Activated T-cell treated with anti-CD3 and anti-CD28 coated beads for 48 hours (primary cell): ENCODE measurements at regions not wholly inside any gene's neighbourhood (a gene's known extent, or its start where the extent isn't known, plus 50 kb on each side); places are given as distances from the start of the nearest gene placed in this dataset.
"Not testable (repeated sequence)": the region's sequence is repeated elsewhere in the genome, so short reads cannot be mapped to it uniquely, and the experiment has no call there.

Experiments used
- DNase-seq: peaks from one replicate; pipeline ENCODE4 v3.0.0-alpha.2; 2020; ENCODE audit warnings: low read depth

DNA sequence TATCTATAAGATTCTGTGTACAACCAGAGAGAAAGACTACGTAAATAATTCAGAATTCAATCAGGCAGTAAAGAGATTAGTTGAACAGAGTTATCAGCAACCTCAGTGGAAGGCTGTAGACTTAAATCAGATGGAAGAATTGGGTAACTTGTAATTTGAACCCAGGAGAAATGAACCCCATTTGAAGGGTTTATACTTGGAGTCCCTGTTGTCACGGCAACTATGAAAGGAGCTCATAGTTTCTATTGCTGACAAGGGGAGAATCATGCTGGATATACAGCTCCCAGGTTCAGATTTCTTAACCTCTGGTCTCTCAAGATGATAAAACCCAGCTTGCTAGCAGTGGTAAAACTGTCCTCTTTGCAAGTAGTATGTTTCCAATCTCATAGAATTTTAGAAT, 54.4 kb upstream of the BMP4 start:
- no peak for DNase-seq

DNA sequence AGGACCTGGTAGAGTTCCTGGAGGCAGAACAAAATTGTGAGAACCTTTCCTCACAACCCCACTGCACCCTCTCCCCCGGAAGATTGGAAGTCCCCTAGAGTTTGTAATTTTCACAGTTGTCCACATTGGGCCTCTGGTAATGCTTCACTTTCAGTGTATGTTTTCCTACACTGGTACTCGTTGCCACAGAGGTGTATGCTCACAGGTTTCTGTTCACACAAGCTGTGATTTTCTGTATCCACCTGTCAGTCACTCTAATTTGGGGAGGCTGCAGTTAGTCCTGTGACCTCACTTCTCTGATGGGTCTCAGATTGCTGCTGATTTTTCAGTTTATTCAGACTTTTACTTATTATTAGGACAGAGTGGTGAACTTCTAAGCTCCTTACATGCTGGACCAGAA, 66.4 kb upstream of the BMP4 start:
- no peak for DNase-seq

DNA sequence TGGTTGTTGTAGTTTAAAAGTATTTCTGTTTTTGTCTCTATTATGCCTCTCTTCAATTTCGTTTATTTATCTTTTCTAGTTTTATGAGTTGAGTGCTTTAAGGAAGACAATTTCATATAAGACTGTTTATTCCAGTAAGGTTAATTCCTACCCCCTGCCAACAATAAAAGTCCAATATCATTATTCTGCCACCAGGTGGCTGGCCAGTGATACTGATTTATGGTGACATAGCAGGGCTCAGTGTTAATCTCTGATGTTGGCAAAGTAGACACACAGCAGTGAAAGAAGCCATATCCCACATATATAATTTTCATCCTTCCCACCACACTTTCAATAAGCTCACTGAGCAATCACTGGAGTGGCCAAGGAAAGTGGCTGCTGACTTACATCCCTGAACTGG, 69.0 kb upstream of the BMP4 start:
- DNase-seq = no peak

DNA sequence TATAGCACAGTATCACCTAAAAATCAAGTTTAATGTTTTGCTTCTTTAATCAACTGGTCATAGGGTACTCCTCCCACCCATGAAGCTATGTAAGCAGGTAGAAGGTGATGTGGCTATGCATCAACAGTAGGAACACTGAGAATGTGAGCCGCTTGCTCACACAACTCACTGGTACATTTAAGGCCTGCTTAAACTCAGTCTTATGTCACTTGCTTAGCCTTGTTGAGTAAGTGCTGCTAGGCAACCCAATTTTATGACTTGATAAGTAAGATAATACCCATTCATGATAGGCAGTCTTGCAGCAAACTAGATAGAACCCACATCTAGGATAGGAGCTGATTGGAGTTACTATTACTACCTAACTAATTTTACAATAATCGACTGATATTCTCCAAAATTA, 70.0 kb upstream of the BMP4 start:
- no peak for DNase-seq

DNA sequence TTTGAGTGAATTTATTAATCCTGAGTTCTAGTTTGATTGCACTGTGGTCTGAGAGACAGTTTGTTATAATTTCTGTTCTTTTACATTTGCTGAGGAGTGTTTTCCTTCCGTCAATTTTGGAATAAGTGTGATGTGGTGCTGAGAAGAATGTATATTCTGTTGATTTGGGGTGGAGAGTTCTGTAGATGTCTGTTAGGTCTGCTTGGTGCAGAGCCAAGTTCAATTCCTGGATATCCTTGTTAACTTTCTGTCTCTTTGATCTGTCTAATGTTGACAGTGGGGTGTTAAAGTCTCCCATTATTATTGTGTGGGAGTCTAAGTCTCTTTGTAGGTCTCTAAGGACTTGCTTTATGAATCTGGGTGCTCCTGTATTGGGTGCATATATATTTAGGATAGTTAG, 74.4 kb upstream of the BMP4 start:
- DNase-seq = not testable (repeated sequence)

DNA sequence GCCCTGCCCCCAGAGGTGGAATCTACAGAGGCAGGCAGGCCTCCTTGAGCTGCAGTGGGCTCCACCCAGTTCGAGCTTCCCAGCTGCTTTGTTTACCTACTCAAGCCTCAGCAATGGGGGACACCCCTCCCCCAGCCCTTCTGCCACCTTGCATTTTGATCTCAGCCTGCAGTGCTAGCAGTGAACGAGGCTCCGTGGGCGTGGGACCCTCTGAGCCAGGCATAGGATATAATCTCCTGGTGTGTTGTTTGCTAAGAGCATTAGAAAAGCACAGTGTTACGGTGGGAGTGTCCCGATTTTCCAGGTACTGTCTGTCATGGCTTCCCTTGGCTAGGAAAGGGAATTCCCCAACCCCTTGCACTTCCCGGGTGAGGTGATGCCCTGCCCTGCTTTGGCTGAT, 76.7 kb upstream of the BMP4 start:
- DNase-seq = not testable (repeated sequence)

DNA sequence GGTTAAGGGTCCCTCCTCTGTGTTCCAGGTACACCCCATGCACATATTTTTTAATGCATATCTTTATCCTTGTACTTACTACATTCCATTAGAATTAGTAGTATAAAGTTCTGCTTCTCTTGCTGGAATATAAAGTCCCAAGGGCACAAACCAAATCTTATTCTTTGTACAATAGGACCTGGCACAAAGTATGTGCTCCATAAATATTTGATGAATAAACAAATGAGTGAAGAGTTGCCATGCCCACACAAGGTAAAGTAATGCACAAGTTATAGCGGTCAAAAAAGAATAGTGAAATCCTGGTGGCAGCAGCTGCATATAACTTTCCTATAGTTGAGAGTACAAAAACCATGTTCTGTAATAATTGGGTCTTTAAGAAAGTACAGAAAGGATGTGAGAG, 82.1 kb upstream of the BMP4 start:
- DNase-seq = no peak

DNA sequence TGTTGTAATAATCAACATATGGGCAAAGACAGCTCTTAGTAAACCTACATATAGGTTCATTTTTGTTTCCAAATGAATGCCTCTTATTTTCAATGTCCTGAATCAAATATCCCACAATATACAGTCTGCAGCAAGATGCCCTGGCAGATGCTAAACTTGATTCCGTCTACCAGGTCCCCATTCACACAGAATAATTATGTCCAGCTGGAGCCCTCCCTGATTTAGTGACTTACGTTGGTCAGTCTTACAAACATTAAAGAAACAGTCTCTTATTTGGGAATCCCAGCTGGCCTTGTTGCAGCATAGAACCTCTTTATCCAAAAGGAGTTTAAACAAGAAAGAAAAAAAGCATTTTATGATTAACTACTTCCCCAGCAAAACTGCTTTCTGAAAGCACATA, 82.7 kb upstream of the BMP4 start:
- no peak for DNase-seq

DNA sequence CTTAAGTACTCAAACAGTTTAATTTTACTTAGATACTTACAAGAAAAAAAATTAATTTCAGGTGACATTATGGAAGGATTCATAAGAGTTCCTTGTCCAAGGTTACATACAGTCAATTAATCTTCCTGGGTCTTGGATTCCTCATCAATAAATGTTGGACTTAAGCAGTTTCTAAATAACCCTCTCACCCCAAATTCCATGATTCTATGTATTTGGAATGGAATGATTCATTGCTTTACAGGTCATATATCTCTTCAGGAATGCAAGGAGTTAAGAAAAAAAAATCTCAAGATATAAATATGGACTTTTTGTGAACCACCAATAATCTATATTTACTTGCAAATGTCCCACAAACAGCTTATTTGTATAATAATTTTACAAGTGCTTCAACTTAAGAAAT, 84.2 kb upstream of the BMP4 start:
- DNase-seq = no peak

DNA sequence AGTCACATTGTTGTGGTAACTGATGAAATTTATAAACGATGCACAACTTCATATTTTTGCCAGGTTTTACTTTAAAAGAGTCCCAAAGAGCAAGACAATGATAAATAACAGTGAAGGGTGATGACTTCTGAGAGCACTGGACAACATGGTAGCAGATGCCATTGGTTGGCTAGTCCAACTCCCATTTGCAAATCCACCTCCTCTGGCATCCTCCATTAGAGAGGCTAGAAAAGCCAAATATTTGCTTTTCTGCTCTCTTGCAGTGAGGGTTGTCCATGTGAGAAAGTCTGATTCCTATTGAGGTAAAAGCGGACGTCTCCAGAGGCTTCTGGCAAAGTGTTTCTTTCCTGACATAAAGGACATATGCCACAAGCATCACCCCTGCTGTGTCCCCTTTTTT, 89.6 kb upstream of the BMP4 start:
- DNase-seq = no peak

DNA sequence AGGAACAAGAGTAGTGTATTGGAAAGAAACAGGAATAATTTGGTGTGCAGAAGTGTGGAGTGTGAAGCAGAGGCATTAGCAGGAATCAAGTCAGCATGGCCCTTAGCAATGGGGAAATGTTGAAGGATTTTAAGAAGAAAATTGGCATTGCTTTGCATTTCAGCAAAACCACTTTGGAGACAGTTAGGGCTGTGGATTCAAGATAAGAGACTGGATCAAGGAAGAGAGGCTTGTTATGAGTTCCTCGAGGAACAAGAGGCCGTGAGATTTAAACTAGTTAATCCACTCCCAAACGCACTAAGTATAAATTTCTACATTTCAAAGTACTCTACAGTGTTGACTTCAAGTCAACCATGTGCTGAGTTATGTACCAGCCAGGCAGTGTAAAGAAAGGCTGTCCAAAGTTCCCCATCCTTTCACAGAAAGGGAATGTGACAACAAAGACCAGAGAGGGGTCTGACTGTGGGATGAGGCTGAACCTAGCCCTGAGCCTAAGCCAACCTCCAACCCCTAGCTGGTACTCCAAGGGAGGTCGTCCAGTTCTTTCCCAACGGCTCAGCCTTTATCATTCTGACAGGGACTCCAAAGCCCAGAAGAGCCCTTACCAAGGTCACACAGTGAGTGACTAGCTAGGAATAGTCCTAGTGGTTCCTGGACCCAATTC, 91.2 kb upstream of the BMP4 start:
- DNase-seq = no peak

DNA sequence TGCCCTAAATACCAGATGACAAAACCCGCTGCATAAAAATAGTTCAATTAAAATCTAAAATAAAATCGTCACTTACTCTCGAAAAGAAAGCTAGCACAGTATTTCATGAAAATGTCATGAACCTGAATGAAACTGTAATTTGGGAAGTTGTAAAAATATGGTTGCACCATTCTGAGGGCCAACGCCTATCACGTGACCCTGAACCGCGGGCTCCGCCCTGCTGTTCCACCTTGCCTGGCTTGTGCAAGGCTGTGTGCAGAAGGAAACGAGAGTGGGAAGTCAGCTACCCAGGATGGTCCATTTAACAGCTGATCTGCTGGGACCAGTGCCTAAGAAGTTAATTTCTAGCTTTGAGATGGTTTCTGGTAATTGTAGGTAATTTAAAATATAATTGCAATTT, 91.7 kb upstream of the BMP4 start:
- DNase-seq = no peak

DNA sequence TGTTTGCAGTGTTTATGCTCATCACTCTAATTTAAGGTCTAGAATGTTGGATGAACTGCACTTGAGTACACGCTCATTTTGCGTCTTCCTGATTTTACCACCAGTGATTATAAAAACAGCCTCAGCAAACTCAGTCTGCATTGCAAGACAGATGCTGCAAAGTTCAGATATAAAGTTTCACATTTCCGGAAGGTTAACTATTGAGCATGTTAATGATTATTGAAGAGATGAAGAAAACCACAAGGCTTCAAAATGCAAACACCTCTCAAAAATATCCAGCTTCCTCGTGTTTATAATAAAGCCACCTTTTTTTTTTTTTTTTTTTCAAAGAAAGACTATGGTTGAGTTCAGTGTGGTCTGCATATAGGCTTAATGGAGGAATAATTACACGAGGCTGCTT, 92.1 kb upstream of the BMP4 start:
- no peak for DNase-seq

DNA sequence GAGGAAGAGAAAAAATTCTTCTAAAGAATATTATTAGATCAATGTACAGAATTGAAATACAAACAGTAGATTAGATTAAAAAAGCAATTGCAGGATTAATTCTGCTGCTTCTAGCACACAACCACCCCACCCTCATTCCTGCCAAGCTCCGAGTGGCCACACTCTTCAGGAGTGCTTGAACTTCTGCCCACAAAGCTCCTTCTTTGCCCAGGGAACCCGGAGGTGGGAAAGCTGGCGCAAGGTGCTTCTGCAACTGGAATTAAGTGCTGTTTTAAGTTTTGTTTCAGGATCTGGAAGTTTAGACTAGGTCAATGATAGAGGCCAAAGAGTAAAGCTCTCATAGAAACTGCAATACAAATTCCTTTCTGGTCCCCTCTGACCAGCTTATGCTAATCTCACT, 94.1 kb upstream of the BMP4 start:
- DNase-seq = no peak

DNA sequence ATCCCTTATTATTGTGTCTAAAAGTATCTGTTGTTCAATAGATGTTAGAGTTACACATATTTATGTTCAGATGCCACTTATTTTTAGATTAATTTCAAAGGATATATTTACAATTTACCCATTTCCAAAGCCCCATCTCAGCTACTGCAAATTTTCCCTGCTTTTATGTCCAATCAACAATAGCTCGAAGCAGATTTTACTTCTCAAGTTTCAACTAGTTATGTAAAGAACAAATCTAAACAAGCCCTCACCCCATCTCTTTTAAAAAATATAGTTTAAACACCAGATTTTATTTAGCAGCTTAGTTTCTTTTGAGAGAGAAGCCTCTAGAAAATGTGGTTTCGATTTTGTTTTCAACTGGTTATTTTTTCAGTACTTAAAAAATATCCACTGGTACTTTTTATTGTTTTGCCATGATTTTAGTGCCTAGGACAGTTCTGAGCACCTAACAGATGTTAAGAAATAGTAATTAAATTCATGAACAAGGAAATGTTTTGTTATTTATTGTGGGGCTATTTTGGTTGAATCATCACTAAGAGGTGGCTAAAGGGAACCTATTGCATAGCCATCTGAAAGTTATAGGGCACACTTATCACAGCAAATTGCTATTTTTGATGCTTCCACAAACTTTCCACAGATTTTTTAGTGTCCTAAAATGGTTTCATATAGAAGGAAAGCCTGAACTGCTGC, 96.2 kb upstream of the BMP4 start:
- no peak for DNase-seq

DNA sequence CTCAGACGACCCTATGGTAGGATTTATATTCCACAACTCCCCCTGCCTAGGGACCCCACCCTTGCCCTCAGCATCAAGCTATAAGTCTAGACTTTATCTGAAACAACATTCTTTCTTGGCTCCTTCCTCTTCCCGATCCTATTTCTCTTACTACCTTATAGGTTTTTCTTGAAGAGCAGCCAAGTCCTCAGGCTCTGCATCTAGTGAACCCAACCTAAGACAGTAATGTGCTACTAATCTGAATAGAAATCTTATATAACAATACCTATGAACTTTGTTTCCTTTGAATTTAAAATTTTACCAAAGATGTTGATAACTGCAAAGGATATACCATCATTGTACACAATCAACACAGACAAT, 96.7 kb upstream of the BMP4 start:
- DNase-seq = no peak

DNA sequence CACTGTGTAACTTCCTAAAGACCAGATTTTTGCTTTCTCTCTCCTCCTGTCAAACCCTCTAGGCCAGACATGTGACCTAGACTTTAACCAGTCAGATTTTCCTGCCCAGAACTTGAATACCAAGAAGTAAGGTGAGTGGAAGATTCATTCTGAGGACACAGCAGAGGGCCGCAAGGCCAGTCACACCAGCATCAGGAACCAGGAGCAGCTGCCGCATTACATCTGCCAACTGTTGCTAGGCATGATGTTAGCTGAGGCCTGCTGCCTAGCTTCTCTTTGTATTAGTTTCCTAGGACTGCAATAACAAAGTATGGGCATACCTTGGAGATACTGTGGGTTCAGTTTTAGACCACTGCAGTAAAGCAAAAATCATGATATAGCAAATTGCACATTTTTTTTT, 101.9 kb upstream of the BMP4 start:
- no peak for DNase-seq

DNA sequence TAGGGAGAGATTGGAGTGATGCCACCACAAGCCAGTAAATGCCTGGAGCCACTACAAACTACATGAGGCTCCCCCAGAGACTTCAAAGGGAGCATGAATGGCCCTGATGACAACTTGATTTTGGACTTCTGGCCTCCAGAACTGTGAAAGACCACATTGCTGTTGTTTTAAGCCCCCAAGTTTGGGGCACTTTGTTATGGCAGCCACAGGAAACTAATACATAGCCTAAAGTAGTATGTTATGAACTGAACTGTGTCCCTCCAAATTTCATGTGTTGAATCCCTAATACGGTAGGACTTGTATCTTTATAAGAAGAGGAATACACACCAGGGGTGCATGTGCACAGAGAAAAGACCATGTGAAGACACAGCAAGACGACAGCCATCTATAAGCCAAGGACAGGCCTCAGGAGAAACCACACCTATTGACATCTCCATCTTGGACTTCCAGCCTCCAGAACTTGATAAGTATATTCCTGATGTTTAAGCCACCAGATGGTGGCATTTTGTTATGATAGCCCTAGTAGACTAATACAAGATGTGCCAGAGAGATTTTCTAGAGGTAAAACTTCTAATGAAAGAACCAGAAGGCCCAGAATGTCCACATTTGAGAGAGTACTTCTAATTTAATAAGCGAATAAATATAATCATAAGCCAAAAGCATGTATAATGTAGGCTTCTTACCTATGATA, 127.1 kb upstream of the BMP4 start:
- DNase-seq = no peak

DNA sequence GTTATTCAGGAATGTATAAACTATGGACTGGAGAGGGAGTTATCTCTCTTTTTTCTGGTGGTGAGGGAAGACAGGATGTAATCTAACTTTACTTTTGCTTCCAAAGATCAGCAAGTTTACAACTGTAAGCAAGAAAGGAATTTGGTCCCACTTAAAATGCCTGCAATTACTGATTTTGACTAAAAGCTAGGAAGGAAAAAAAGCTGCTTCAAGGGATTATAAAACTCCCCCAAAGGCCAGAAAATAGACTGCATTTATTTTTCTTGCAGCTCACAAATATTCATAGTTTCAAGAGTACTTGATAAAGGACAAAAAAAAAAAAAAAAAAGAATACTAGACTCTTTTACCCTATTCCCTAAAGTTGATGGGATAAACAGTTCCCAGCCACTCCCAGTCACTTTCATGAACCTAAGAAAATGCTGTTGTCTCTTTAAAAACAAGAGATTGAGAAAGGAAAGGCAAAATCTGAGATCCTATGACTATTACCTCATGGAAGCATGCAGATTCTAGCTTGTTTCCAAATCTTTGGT, 128.7 kb upstream of the BMP4 start:
- no peak for DNase-seq

DNA sequence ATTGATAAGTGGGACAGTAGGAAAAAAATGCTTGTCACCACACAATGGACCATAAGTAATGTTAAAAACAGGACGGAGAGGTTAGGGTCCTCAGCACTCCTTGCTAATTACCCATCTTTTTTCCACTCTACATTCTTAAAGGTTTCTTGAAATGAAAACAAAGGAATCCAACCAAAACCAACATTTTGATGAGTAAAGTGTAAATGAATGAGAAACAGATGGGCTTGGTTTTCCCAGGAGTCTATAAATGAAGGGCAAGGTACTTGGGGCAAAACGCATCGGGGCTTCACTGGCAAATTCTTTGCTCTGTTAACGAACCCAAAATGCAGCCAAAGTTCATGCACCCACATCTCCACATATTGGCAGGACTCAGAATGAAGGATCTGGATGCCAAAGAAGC, 129.2 kb upstream of the BMP4 start:
- no peak for DNase-seq

DNA sequence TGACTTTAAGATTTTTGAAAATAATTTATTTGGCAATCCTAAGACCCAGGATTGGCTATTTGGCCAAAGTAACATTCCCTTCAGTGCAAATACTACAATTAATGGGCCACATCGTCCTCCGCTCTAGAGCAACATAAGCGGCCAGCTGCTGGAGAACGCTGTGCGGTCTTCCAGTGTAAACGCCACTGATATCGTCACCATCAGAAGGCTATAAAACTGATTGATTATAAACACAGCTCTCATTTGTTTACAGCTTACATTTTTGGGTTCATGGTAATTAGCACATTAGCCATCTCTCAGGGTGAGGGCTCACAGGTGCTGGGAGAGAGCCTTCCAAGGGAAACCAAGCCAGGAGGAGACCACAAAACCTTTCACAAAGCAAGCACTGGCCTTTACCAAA, 130.1 kb upstream of the BMP4 start:
- DNase-seq = no peak

DNA sequence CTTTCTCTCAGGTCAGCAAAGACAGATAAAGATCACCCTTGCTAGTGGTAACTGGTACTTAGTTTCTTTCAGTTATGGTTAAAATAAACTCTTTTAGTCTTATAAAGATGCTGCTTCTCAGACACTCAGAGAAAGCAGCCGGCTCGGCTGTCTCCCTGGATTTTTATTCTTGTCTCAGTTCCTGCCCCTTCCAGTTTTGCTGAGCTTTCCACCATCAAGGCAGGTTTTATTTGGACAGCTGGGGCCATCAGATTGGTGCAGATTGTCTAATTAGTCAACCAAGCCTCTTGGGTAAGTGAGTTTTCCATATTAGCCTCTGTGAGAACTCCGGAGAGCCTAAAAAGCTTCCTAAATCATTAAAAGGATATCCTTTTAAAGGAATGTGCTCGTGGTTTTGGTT, 130.8 kb upstream of the BMP4 start:
- DNase-seq = no peak

DNA sequence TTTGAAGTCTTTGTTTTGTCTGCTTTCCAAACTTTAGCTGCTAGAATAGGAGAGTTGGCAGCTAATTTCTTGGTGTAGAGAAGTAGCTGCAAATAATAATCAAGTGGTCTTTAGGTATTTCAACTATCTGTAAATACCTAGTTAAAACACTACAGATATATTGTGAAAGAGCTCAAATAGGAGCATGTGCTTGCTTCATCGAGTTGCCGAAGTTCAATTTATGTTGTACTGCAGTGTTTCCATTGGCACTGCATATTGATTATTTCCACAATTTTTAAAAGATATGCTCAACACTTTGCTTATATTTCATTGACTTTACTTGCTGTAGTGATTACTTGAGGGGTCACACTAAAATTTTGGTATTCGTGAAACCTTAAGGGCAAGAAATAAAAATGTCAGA, 131.6 kb upstream of the BMP4 start:
- no peak for DNase-seq

DNA sequence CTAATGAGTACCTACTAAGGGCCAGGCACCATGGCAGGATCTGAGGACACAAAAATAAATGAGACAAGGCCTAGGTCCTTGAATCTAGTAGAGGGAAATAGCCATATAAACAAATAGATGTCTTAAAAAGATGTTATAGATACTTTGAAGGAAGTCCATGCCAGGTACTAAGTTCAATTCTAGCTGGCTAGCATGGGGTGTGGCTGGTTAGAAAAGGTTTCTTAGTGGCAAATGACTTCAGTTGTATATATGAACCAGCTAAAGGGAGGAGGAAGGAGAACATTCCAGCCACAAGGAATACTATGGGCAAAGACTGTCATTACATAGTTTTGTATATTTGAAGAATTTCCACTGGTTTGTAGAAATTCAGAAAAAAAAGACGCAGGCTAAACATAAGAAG, 133.6 kb upstream of the BMP4 start:
- no peak for DNase-seq
